Right atrium auricular region (tissue), 2 donors: ENCODE measurements at regions not wholly inside any gene's neighbourhood (a gene's known extent, or its start where the extent isn't known, plus 50 kb on each side); places are given as distances from the start of the nearest gene placed in this dataset.

Experiments
- DNase-seq: peaks from one replicate; pipeline ENCODE4 v3.0.0-alpha.2; 2019; ENCODE audit warnings: low spot score
- H3K27ac ChIP-seq, 2 donors: fragments of 200-600 bp; sonication (generic); 1 replicate in 1 of 2; 2 replicates in 1 of 2; pipeline ENCODE4 v1.5.1; 2016 to 2019
- H3K27me3 ChIP-seq, 2 donors: fragments of 200-600 bp; sonication (generic); one replicate each; pipeline versions ENCODE4 v1.5.1 to v1.6.0; 2017 to 2019
- H3K36me3 ChIP-seq: fragments of 200-600 bp; sonication (generic); one replicate; pipeline ENCODE4 v1.5.1; 2016
- H3K4me1 ChIP-seq, 2 donors: fragments of 200-600 bp; sonication (generic); one replicate each; pipeline versions ENCODE4 v1.5.1 to v1.6.0; 2017 to 2019
- H3K4me3 ChIP-seq, 2 donors: fragments of 200-600 bp; sonication (generic); 1 replicate in 1 of 2; 2 replicates in 1 of 2; pipeline ENCODE4 v1.5.1; 2017 to 2019; ENCODE audit warnings: mild to moderate bottlenecking in 1 of 2, moderate library complexity in 1 of 2
- H3K9me3 ChIP-seq, 2 donors: fragments of 200-600 bp; sonication (generic); one replicate each; pipeline ENCODE4 v1.5.1; 2019
- TF ChIP-seq, protein P1 (sequence below), 2 donors: fragments of 200-600 bp; sonication (generic); IDR thresholded peaks; one replicate each; pipeline ENCODE4 v1.5.1; 2019; ENCODE audit warnings: antibody characterized with exemption in 2 of 2

- peaks cover 0 to 35% of the 10 kb centered on the region in 2 donors for H3K4me1 ChIP-seq
Observed at GRCh38 chr2:217736776-217737550, 265.8 kb downstream of the TNS1 start.

GRCh38 chr2:217735899-217736298 lies 266.9 kb downstream of the TNS1 start:
- H3K36me3 ChIP-seq, result peaks cover 8% of the 10 kb centered on the region
- H3K4me1 ChIP-seq, result peaks cover 0 to 38% of the 10 kb centered on the region in 2 donors
- H3K4me3 ChIP-seq, result no peak overlapping the region
- DNase-seq, result no peak
- H3K27ac ChIP-seq, result no peak overlapping the region
- TF ChIP-seq, protein P1, sequence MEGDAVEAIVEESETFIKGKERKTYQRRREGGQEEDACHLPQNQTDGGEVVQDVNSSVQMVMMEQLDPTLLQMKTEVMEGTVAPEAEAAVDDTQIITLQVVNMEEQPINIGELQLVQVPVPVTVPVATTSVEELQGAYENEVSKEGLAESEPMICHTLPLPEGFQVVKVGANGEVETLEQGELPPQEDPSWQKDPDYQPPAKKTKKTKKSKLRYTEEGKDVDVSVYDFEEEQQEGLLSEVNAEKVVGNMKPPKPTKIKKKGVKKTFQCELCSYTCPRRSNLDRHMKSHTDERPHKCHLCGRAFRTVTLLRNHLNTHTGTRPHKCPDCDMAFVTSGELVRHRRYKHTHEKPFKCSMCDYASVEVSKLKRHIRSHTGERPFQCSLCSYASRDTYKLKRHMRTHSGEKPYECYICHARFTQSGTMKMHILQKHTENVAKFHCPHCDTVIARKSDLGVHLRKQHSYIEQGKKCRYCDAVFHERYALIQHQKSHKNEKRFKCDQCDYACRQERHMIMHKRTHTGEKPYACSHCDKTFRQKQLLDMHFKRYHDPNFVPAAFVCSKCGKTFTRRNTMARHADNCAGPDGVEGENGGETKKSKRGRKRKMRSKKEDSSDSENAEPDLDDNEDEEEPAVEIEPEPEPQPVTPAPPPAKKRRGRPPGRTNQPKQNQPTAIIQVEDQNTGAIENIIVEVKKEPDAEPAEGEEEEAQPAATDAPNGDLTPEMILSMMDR (IDR thresholded peaks at IDR 0.05), result no peak
- H3K9me3 ChIP-seq, result no peaks in the 10 kb centered on the region
- no peaks in the 10 kb centered on the region for H3K27me3 ChIP-seq

More at GRCh38 chr2:217736776-217737550, 265.8 kb downstream of the TNS1 start:
- Histone ChIP-seq H3K27ac (no peak overlapping the region), H3K27me3 (no peaks in the 10 kb centered on the region), H3K4me3 (no peak overlapping the region), H3K36me3 (peaks cover 8% of the 10 kb centered on the region), H3K9me3 (no peaks in the 10 kb centered on the region)
- no peak for DNase-seq
- TF ChIP-seq, protein P1 (IDR thresholded peaks at IDR 0.05), result no peak

- Histone ChIP-seq H3K27ac (no peak overlapping the region), H3K4me3 (no peak overlapping the region), H3K9me3 (no peaks in the 10 kb centered on the region), H3K36me3 (peaks cover 8% of the 10 kb centered on the region), H3K4me1 (peaks cover 0 to 40% of the 10 kb centered on the region in 2 donors), H3K27me3 (no peaks in the 10 kb centered on the region)
- DNase-seq, result no peak
- TF ChIP-seq, protein P1 (IDR thresholded peaks at IDR 0.05), result no peak
Observed at GRCh38 chr2:217735034-217735433, 267.8 kb downstream of the TNS1 start.

GRCh38 chr2:217733461-217733860 lies 269.3 kb downstream of the TNS1 start:
- peaks cover 0 to 53% of the 10 kb centered on the region in 2 donors for H3K4me1 ChIP-seq
- H3K27me3 ChIP-seq, result no peaks in the 10 kb centered on the region
- DNase-seq, result no peak
- H3K27ac ChIP-seq, result no peak overlapping the region
- no peaks in the 10 kb centered on the region for H3K9me3 ChIP-seq
- H3K4me3 ChIP-seq, result no peak overlapping the region
- TF ChIP-seq, protein P1 (IDR thresholded peaks at IDR 0.05), result no peak
- no peaks in the 10 kb centered on the region for H3K36me3 ChIP-seq

GRCh38 chr2:217732992-217733391 lies 269.8 kb downstream of the TNS1 start:
- Histone ChIP-seq H3K4me3 (no peak overlapping the region), H3K4me1 (peaks cover 0 to 53% of the 10 kb centered on the region in 2 donors), H3K36me3 (no peaks in the 10 kb centered on the region), H3K9me3 (no peaks in the 10 kb centered on the region), H3K27ac (no peak overlapping the region), H3K27me3 (no peaks in the 10 kb centered on the region)
- TF ChIP-seq, protein P1 (IDR thresholded peaks at IDR 0.05), result no peak
- no peak for DNase-seq
